ENCODE measurements at regions not wholly inside any gene's neighbourhood (a gene's known extent, or its start where the extent isn't known, plus 50 kb on each side); places are given as distances from the start of the nearest gene placed in this dataset.

GRCh38 chr18:34981487-34981886 is 59.7 kb upstream of the MAPRE2 start:
- Mint-ChIP-seq H3K9me3 (no peaks in the 10 kb centered on the region), H3K4me1 (ENCODE audit: low read depth) (peaks cover 20% of the 10 kb centered on the region), H3K36me3 (ENCODE audit: low read depth) (no peaks in the 10 kb centered on the region), H3K27me3 (ENCODE audit: low read depth) (peaks cover 2% of the 10 kb centered on the region), H3K27ac (no peak overlapping the region), H3K4me3 (no peak overlapping the region)
- intact Hi-C loops (cut with micrococcal nuclease) = no loop called here
- DNase-seq = no peak
- CTCF ChIA-PET = no interaction called here

GRCh38 chr18:34985963-34986362 is 55.2 kb upstream of the MAPRE2 start:
- Mint-ChIP-seq H3K9me3 (no peaks in the 10 kb centered on the region), H3K27me3 (ENCODE audit: low read depth) (no peaks in the 10 kb centered on the region), H3K4me1 (ENCODE audit: low read depth) (no peaks in the 10 kb centered on the region), H3K36me3 (ENCODE audit: low read depth) (no peaks in the 10 kb centered on the region), H3K27ac (no peak overlapping the region), H3K4me3 (no peak overlapping the region)
- no peak for DNase-seq
- CTCF ChIA-PET = interaction anchor here (0.7 kb wide), 1 partner anchor 21 kb away, joined by 4 read pairs; no protein-coding TSS in a partner anchor
- intact Hi-C loops (cut with micrococcal nuclease) = no loop called here

- Mint-ChIP-seq H3K4me3 (no peak overlapping the region), H3K4me1 (ENCODE audit: low read depth) (peaks cover 9% of the 10 kb centered on the region), H3K27ac (no peak overlapping the region), H3K27me3 (ENCODE audit: low read depth) (no peaks in the 10 kb centered on the region), H3K36me3 (ENCODE audit: low read depth) (no peaks in the 10 kb centered on the region), H3K9me3 (no peaks in the 10 kb centered on the region)
- CTCF ChIA-PET = no interaction called here
- no peak for DNase-seq
- intact Hi-C loops (cut with micrococcal nuclease) = no loop called here
Observed at GRCh38 chr18:34990597-34990996, 50.6 kb upstream of the MAPRE2 start.

GRCh38 chr18:34991152-34991551 is 50.1 kb upstream of the MAPRE2 start:
- no peak overlapping the region for H3K4me3 Mint-ChIP-seq
- CTCF ChIA-PET = interaction anchor here (0.6 kb wide), 1 partner anchor 88 kb away, joined by 3 read pairs; no protein-coding TSS in a partner anchor
- H3K27ac Mint-ChIP-seq = no peak overlapping the region
- DNase-seq = no peak
- H3K36me3 Mint-ChIP-seq (ENCODE audit: low read depth) = no peaks in the 10 kb centered on the region
- H3K27me3 Mint-ChIP-seq (ENCODE audit: low read depth) = no peaks in the 10 kb centered on the region
- H3K9me3 Mint-ChIP-seq = no peaks in the 10 kb centered on the region
- intact Hi-C loops (cut with micrococcal nuclease) = no loop called here
- H3K4me1 Mint-ChIP-seq (ENCODE audit: low read depth) = peaks cover 9% of the 10 kb centered on the region

All from activated naive CD4-positive, alpha-beta T cell treated with anti-CD3 and anti-CD28 coated beads for 36 hours (primary cell).